Osteoblast (primary cell): ENCODE measurements at regions not wholly inside any gene's neighbourhood (a gene's known extent, or its start where the extent isn't known, plus 50 kb on each side); places are given as distances from the start of the nearest gene placed in this dataset.

Experiments
- DNase-seq: peaks from one replicate; pipeline ENCODE4 v3.0.0; 2011; ENCODE audit warnings: low spot score, mixed read lengths; ENCODE audit not compliant: insufficient read length; ENCODE audit errors: missing footprints
- H2AFZ ChIP-seq: 2 replicates; pipeline ENCODE4 v1.6.0; 2011; ENCODE audit warnings: mild to moderate bottlenecking, low read length
- H3K27ac ChIP-seq: 2 replicates; pipeline ENCODE4 v1.5.1; 2011; ENCODE audit warnings: mild to moderate bottlenecking, low read depth, low read length, moderate library complexity
- H3K27me3 ChIP-seq: 2 replicates; pipeline ENCODE4 v1.6.0; 2012; ENCODE audit warnings: mild to moderate bottlenecking, control low read depth, inconsistent platforms, low read length, moderate library complexity; ENCODE audit not compliant: insufficient read depth
- H3K36me3 ChIP-seq: 2 replicates; pipeline ENCODE4 v1.5.1; 2011; ENCODE audit warnings: mild to moderate bottlenecking, low read length, control low read depth, moderate library complexity; ENCODE audit not compliant: insufficient read depth
- H3K4me1 ChIP-seq: 2 replicates; pipeline ENCODE4 v1.5.1; 2011; ENCODE audit warnings: mild to moderate bottlenecking, low read length, control low read depth, moderate library complexity; ENCODE audit not compliant: insufficient read depth
- H3K4me2 ChIP-seq: 2 replicates; pipeline ENCODE4 v1.6.0; 2011; ENCODE audit warnings: mild to moderate bottlenecking, low read length; ENCODE audit not compliant: insufficient read depth
- H3K4me3 ChIP-seq: fragments of 200-600 bp; sonication (generic); 3 replicates; pipeline ENCODE4 v1.5.1; 2012; ENCODE audit warnings: mild to moderate bottlenecking, low read length, inconsistent platforms; ENCODE audit not compliant: insufficient read depth
- H3K79me2 ChIP-seq: 2 replicates; pipeline ENCODE4 v1.6.0; 2012; ENCODE audit warnings: mild to moderate bottlenecking, low read length, control low read depth, inconsistent platforms; ENCODE audit not compliant: insufficient read depth
- H3K9me3 ChIP-seq: 2 replicates; pipeline ENCODE4 v1.5.1; 2011; ENCODE audit warnings: low read depth, low read length, control low read depth
- H4K20me1 ChIP-seq: 2 replicates; pipeline ENCODE4 v1.6.0; 2012; ENCODE audit warnings: mild to moderate bottlenecking, low read length, control low read depth; ENCODE audit not compliant: insufficient read depth
- TF ChIP-seq, protein P1 (sequence below): IDR thresholded peaks from 2 replicates; pipeline ENCODE4 v1.5.1; 2011; ENCODE audit warnings: mild to moderate bottlenecking, low read depth, low read length, moderate library complexity; ENCODE audit errors: extremely low read depth

- Histone ChIP-seq H3K4me1 (no peaks in the 10 kb centered on the region), H2AFZ (peak overlapping the region; percentile 77), H3K27me3 (peaks cover under 1% of the 10 kb centered on the region), H3K4me2 (no peak overlapping the region), H3K9me3 (no peaks in the 10 kb centered on the region), H3K27ac (no peak overlapping the region), H3K36me3 (no peaks in the 10 kb centered on the region), H4K20me1 (no peaks in the 10 kb centered on the region), H3K4me3 (no peak overlapping the region), H3K79me2 (no peaks in the 10 kb centered on the region)
- TF ChIP-seq, protein P1, sequence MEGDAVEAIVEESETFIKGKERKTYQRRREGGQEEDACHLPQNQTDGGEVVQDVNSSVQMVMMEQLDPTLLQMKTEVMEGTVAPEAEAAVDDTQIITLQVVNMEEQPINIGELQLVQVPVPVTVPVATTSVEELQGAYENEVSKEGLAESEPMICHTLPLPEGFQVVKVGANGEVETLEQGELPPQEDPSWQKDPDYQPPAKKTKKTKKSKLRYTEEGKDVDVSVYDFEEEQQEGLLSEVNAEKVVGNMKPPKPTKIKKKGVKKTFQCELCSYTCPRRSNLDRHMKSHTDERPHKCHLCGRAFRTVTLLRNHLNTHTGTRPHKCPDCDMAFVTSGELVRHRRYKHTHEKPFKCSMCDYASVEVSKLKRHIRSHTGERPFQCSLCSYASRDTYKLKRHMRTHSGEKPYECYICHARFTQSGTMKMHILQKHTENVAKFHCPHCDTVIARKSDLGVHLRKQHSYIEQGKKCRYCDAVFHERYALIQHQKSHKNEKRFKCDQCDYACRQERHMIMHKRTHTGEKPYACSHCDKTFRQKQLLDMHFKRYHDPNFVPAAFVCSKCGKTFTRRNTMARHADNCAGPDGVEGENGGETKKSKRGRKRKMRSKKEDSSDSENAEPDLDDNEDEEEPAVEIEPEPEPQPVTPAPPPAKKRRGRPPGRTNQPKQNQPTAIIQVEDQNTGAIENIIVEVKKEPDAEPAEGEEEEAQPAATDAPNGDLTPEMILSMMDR = no peak
- peak; percentile 32 for DNase-seq
Measured at GRCh38 chr10:124197371-124198124, 104.2 kb upstream of the CHST15 start.

GRCh38 chr10:124196659-124197058 lies 103.3 kb upstream of the CHST15 start:
- Histone ChIP-seq H3K9me3 (no peaks in the 10 kb centered on the region), H2AFZ (no peak overlapping the region), H3K79me2 (no peaks in the 10 kb centered on the region), H4K20me1 (no peaks in the 10 kb centered on the region), H3K4me3 (no peak overlapping the region), H3K36me3 (no peaks in the 10 kb centered on the region), H3K27ac (no peak overlapping the region), H3K4me1 (no peaks in the 10 kb centered on the region), H3K4me2 (no peak overlapping the region), H3K27me3 (peaks cover 4% of the 10 kb centered on the region)
- no peak for DNase-seq
- TF ChIP-seq, protein P1 = no peak

GRCh38 chr10:124194199-124194824 lies 100.9 kb upstream of the CHST15 start:
- Histone ChIP-seq H3K4me1 (no peaks in the 10 kb centered on the region), H3K4me2 (no peak overlapping the region), H3K27ac (no peak overlapping the region), H3K4me3 (no peak overlapping the region), H4K20me1 (no peaks in the 10 kb centered on the region), H2AFZ (no peak overlapping the region), H3K79me2 (no peaks in the 10 kb centered on the region), H3K9me3 (no peaks in the 10 kb centered on the region), H3K27me3 (peaks cover 7% of the 10 kb centered on the region), H3K36me3 (no peaks in the 10 kb centered on the region)
- TF ChIP-seq, protein P1 = no peak
- no peak for DNase-seq

DNA sequence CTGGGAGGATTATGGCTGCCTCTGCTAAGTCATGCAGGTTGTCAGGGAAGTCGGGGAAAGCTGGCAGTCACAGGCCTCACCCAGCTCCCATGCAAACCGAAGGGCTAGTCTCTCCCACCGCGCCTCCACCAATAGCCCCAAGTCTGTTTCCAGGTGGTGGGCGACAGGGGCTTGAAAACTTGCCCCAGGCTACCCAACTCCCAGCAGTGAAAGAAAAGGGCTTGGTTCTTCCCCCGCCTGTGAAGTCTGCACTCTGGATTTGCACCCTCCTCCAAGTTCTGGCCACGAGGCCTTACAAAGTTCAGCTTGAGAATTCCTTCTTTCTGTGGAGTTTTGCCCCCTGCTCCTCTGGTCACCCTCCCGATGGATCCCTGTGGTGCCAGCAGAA lies 99.9 kb upstream of the CHST15 start:
- no peak overlapping the region for H3K4me3 ChIP-seq
- H3K4me2 ChIP-seq = no peak overlapping the region
- no peak overlapping the region for H2AFZ ChIP-seq
- DNase-seq = no peak
- H3K79me2 ChIP-seq = no peaks in the 10 kb centered on the region
- H3K27ac ChIP-seq = no peak overlapping the region
- no peaks in the 10 kb centered on the region for H3K36me3 ChIP-seq
- H4K20me1 ChIP-seq = no peaks in the 10 kb centered on the region
- no peaks in the 10 kb centered on the region for H3K9me3 ChIP-seq
- TF ChIP-seq, protein P1 = no peak
- peaks cover 7% of the 10 kb centered on the region for H3K27me3 ChIP-seq
- no peaks in the 10 kb centered on the region for H3K4me1 ChIP-seq
